ENCODE measurements at regions not wholly inside any gene's neighbourhood (a gene's known extent, or its start where the extent isn't known, plus 50 kb on each side); places are given as distances from the start of the nearest gene placed in this dataset.
A peak's percentile ranks its signal among the peaks of the same experiment; 100 is the strongest.

DNA sequence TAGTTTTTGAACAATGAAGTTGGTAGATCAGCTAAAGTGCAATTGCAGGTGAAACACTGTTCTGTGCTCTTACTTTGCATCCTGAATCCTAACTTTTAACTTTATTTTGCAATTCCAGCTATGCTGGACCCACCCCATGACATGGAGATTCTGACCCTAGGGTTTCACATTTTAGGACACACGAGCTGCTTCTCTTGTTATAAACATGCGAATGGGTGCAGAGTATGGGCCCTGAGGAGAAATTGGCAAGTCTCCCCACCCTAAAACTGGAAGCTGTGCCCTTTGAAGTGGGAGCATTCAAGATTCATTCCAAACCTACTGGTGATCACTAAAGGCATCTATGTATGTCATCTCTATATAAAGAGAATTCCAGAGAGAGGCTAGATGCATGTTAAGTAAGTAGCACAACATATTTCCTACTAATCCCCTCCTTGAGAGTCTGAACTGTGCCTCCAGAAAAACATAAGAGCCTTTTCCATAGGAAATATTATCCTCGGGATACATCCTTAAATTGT, 794.3 kb upstream of the ZEB2 start:
- DNase-seq: no peak

DNA sequence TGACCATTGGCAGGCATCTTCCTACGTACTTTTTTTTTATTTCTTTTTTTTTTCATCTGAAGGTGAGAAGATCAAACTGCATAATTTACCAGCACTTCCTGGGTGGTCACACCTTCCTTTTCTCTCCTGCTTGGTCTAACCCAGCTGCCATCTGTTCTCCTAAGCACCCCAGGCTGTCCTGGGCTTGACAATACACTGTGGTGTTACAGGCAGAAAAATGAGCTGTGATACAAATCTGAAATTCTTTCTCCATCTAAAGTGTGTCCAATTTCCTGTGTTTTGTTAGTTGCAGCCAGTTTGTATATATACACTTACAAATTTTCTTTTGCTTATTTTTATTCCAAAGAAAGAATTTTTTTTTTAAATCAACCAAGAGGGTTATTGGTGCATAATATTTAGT, 786.0 kb upstream of the ZEB2 start:
- no peak for DNase-seq

GRCh38 chr2:145304501-145304900, 784.6 kb upstream of the ZEB2 start:
- no peak for DNase-seq

GRCh38 chr2:145303536-145303935, 783.6 kb upstream of the ZEB2 start:
- DNase-seq: no peak

GRCh38 chr2:145302886-145303285, 783.0 kb upstream of the ZEB2 start:
- no peak for DNase-seq

DNA sequence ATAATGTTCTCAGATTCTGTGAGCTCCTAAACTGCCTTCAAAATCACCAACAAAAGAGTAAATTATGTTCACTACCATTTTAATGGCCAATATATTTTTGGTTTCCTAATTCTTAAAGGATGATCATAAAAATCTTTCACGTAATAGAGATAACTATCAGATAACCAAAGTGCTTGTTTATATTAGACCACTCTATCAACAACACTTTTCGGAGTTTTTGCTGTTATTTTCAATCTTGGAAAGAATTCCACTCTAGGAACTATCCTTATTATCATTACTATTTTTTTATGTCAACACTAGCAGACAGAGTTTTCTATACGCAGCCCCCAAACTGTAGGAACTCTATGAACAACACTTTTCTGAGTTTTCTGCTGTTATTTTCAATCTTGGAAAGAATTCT, 782.5 kb upstream of the ZEB2 start:
- no peak for DNase-seq

- DNase-seq: no peak
Measured at GRCh38 chr2:145299368-145299767, 779.4 kb upstream of the ZEB2 start.

DNA sequence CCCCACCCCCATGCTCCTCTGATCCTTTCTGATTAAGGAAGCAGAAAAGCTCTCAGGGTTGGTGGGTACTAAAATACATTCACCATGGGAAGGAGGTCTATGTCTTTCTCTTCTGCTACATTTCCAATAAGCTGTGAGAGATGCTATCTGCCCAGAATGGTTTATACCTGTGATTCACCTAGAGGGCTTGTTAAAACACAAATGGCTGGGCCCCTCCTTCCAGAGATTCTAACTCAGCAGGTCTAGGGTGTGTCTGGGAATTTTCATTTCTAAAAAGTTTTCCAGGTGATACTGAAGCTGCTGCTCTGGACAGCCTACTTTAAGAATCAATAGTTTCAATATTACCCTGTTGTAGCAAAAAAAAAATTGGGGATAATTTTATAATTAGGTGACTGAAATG, 772.2 kb upstream of the ZEB2 start:
- DNase-seq: no peak

- DNase-seq: no peak
Measured at GRCh38 chr2:145290986-145291385, 771.1 kb upstream of the ZEB2 start.

GRCh38 chr2:145289946-145290345, 770.0 kb upstream of the ZEB2 start:
- no peak for DNase-seq

- DNase-seq: no peak
Measured at GRCh38 chr2:145288650-145289496, 769.0 kb upstream of the ZEB2 start.

- no peak for DNase-seq
Measured at GRCh38 chr2:145287736-145288135, 767.8 kb upstream of the ZEB2 start.

DNA sequence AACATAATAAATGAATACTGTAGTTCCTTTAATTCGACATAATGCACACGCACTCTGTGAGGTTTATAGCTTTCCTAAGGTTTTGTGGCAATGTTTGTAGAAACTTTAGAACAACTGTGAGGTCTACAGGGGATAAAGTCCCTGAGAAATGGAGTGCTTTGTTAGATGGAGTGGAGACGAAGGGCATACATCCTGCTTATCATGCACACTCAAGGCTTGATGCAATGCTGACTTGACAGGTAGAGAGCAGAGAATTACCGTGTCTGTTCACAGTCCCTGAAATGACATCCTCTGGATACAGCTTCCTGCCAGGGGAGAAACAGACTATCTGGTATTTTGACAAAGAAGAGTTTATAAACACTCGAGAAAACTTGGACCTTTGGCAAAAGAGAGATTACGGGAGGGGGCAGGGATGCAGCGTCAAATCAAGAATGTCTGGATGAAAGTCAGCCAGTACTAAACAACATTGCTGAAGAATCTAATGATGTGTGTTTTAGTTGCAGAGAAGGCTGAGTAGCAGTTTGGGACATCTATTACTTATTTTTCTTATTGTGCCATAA, 766.9 kb upstream of the ZEB2 start:
- DNase-seq: no peak

- no peak for DNase-seq
Measured at GRCh38 chr2:145284551-145284950, 764.6 kb upstream of the ZEB2 start.

DNA sequence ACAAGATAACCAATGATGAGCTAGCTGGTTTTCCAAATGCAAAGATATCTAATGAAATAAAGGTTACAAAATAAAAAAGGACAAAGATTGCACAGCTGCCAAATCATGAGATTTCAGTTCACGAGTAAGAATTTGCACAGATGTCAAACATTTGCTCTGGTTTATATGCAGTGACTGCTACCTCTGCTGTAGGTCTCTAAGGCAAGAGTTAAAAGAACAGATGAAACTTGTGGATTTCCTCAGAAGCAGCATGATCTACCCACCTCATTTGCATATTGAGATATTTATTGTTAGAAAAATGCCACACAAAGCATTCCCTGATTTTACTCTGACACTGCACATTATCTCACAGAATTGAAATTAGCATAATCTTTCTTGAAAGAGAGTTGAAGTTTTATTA, 763.2 kb upstream of the ZEB2 start:
- no peak for DNase-seq

GRCh38 chr2:145277922-145278321, 758.0 kb upstream of the ZEB2 start:
- no peak for DNase-seq

- no peak for DNase-seq
Measured at GRCh38 chr2:145273840-145274239, 753.9 kb upstream of the ZEB2 start.

DNA sequence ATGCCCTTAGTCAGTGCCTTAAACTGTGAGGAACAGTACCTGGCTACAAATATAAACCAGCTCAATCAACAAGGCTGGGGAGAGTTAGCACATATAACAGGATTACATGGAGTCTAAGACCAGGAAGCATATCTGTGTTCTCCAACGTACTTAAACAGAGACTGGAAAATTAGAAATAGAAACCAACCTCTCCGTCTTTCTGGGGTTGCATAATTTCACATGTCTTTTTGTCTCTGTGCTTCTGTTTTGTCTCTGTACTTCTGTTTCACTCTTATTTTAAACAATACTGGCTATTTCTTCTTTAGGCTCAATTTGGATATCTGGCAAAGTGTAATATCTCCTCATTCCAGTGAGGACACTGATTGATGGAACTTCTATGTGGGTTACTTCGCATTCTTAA, 749.0 kb upstream of the ZEB2 start:
- no peak for DNase-seq

GRCh38 chr2:145267451-145267850, 747.5 kb upstream of the ZEB2 start:
- DNase-seq: no peak

- no peak for DNase-seq
Measured at GRCh38 chr2:145265244-145265643, 745.3 kb upstream of the ZEB2 start.

DNA sequence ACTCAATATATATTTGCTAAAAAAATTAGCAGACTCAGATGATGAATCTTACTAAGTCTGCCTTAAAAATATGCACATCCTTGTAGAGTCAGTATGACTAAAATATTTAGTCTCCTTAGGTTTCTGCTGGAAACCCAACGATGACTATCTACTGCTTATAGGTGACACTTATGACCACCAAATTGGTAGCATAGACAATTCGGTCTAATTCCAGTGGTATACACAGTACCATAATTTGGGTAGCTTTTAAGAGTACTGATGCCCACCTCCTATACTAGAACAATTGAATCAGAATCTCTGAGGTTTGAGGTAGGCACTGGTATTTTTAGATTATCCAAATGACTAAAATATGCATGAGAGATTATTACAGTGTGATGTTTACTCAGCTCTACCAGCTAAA, 740.8 kb upstream of the ZEB2 start:
- no peak for DNase-seq

DNA sequence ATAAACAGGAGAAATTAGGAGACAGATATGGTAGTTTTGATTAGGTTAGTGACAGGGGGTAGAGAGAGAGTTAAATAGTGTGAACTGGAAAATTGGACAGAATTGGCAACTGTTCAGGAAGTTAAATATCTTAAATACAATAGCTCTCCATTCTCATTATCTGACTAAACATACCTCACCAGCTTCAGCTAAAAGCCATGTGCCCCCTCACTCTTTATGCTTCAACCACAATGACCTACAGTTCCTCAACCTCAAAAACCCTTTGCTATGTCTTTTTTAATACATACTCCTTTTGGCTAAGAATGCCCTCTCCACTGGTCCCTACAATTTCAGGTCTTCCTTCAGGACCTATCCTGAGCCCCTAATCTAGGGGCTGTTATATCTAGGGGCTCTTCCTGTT, 740.2 kb upstream of the ZEB2 start:
- DNase-seq: no peak

DNA sequence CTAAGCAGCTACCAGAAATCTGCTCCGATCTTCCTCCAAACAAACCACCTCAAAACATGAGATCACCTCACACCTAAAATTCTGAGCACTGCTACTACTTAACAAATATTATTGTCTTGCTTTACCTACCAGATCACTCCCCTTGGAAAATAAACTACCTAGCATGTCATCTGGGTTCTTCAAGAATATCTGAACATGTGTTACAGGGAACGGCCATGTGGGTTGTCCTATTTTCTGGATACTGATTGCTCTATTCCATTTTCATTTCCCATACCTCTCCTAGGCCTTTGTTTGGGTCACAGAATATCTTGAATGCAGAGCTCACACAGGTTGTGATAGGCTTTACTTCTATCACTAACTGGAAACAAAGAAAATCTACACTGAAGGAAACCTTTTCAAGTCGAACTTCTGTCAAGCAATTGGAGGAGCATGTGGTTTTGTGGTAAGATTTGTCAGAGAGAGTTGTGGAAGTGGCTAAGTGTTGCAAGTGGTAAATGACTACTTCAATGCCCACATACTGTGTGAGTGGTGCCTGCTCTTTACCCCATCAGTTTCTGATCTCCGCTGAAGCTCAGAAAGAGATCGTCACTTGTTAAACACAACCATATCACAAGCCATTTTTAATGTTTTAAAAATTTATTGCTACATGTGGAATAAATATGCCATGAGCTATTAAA, 739.1 kb upstream of the ZEB2 start:
- DNase-seq: peak; percentile 2 to 39

DNA sequence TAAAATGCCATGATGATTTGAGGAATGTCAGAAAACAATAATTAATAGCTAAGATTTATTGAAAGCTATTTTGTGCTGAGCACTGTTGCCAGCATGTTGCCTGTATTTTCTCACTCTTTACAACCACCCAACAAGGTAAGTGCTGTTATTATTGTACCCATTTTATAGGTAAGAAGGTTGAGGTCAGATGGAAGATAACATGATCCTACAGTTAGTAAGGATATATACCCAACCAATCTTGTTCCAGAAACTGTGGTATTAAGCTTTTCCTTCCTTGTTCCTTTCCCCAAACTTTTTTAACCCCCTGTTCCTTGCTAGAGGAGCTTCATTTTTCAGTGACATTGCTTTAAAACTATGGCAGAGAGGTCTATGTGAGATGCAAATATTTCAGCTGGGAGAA, 738.0 kb upstream of the ZEB2 start:
- DNase-seq: no peak
